ENCODE measurements at regions not wholly inside any gene's neighbourhood (a gene's known extent, or its start where the extent isn't known, plus 50 kb on each side); places are given as distances from the start of the nearest gene placed in this dataset.

- no peak for TF ChIP-seq ZNF274 (IDR thresholded peaks at IDR 0.05; ENCODE audit: low read depth, low read length)
- TF ChIP-seq YY1 (IDR thresholded peaks at IDR 0.05; ENCODE audit: insufficient read depth, insufficient read length): no peak
Measured at GRCh38 chr6:148244217-148244935, 98.3 kb upstream of the SASH1 start.

All from NT2/D1 (cell line).